ENCODE measurements at regions not wholly inside any gene's neighbourhood (a gene's known extent, or its start where the extent isn't known, plus 50 kb on each side); places are given as distances from the start of the nearest gene placed in this dataset.

DNA sequence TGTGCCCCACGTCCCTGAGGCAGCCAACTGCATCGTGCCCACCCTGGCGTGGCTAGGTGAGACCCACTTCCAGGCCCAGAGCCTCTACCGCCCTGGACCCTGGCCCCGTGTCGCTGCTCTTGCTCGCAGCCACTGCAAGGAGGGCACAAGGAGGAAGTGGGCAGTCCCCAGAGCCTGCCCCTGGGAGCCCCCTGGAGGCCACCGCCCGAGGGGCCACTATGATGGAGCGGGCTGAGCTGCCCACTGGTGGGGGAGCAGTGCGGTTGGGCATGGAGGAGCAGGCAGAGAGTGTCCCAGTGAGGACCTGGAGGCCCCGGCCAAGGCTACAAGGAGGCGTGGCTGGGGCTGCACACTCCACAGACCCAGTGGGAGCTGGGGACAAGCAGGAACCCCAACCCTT is 323.6 kb downstream of the PCNX1 start:
- no peak for DNase-seq (ENCODE audit: low spot score)
- TF ChIP-seq, protein P1, sequence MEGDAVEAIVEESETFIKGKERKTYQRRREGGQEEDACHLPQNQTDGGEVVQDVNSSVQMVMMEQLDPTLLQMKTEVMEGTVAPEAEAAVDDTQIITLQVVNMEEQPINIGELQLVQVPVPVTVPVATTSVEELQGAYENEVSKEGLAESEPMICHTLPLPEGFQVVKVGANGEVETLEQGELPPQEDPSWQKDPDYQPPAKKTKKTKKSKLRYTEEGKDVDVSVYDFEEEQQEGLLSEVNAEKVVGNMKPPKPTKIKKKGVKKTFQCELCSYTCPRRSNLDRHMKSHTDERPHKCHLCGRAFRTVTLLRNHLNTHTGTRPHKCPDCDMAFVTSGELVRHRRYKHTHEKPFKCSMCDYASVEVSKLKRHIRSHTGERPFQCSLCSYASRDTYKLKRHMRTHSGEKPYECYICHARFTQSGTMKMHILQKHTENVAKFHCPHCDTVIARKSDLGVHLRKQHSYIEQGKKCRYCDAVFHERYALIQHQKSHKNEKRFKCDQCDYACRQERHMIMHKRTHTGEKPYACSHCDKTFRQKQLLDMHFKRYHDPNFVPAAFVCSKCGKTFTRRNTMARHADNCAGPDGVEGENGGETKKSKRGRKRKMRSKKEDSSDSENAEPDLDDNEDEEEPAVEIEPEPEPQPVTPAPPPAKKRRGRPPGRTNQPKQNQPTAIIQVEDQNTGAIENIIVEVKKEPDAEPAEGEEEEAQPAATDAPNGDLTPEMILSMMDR (IDR thresholded peaks at IDR 0.05) = no peak
- no peak overlapping the region for H3K4me3 Mint-ChIP-seq (ENCODE audit: unreplicated experiment)
- peaks cover 8% of the 10 kb centered on the region for H3K27me3 Mint-ChIP-seq (ENCODE audit: low read depth)
- no peaks in the 10 kb centered on the region for H3K4me1 Mint-ChIP-seq (ENCODE audit: low read depth)
- H3K9me3 Mint-ChIP-seq (ENCODE audit: low read depth) = no peaks in the 10 kb centered on the region
- no peak overlapping the region for H3K27ac Mint-ChIP-seq (ENCODE audit: unreplicated experiment)
- H3K36me3 Mint-ChIP-seq (ENCODE audit: low read depth) = no peaks in the 10 kb centered on the region

DNA sequence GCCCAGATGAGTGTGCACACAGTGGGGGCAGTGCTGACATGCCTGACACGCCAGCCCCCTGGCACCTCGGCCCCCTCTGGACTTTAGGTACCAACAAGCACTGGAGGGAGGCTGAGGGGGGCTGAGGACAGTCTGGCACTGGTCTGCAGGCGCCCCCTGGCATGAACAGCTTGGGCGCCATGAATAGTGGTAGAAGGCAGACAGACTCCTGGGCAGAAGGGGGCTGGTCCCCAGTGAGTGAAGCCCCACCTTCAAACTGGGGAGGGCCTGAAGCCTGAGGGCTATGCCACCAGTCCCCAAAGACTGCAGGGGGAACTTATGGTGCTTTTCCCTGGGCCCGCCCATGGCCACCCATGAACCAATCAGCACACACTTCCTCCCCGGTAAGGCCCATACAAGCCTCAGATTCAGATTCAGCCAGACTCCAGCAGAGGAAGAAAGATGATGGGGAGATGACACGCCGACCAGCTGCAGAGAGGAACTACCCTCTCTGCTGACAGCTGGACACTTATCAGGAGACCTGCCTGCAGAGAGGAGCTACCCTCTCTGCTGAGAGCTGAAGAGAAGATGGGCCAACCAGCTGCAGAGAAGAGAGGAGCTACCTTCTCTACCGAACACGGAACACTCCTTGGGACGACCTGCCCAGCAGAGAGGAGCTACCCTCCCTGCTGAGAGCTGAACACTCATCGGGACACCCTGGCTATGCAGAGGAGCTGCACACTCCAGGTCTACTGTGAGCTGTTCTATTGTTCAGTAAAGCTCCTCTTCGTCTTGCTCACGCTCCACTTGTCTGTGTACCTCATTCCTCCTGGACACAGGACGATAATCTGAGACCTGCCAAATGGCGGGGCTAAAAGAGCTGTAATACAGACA is 324.5 kb downstream of the PCNX1 start:
- H3K4me1 Mint-ChIP-seq (ENCODE audit: low read depth) = no peaks in the 10 kb centered on the region
- peaks cover 8% of the 10 kb centered on the region for H3K27me3 Mint-ChIP-seq (ENCODE audit: low read depth)
- no peak overlapping the region for H3K27ac Mint-ChIP-seq (ENCODE audit: unreplicated experiment)

DNA sequence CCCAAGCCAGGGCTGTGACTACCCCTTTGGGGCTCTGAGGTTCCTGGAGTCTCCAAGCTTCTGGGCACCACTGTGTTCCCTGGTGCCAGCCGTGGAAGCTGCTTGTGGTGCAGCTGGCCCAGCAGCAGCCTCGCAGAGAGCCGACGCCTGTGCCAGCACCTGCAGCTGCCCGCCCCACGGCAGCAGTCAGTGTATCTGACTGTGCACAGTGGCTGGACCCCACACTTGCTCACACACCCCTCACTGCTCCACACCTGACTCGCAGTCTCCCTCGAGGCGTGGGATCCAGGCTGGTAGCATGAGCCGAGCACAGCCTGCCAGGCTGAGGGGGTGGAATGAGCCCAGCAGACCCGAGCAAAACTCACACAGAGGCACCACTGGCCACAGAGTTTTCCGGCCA is 325.2 kb downstream of the PCNX1 start:
- DNase-seq (ENCODE audit: low spot score) = no peak
- TF ChIP-seq, protein P1 (IDR thresholded peaks at IDR 0.05) = no peak
- H3K4me3 Mint-ChIP-seq (ENCODE audit: unreplicated experiment) = no peak overlapping the region
- H3K4me1 Mint-ChIP-seq (ENCODE audit: low read depth) = no peaks in the 10 kb centered on the region
- H3K27ac Mint-ChIP-seq (ENCODE audit: unreplicated experiment) = no peak overlapping the region
- H3K9me3 Mint-ChIP-seq (ENCODE audit: low read depth) = no peaks in the 10 kb centered on the region
- H3K36me3 Mint-ChIP-seq (ENCODE audit: low read depth) = no peaks in the 10 kb centered on the region
- H3K27me3 Mint-ChIP-seq (ENCODE audit: low read depth) = peaks cover 8% of the 10 kb centered on the region

More for the DNA sequence above, 324.5 kb downstream of the PCNX1 start:
- Mint-ChIP-seq H3K36me3 (ENCODE audit: low read depth) (no peaks in the 10 kb centered on the region), H3K9me3 (ENCODE audit: low read depth) (no peaks in the 10 kb centered on the region), H3K4me3 (ENCODE audit: unreplicated experiment) (no peak overlapping the region)
- DNase-seq (ENCODE audit: low spot score) = no peak
- TF ChIP-seq, protein P1 (IDR thresholded peaks at IDR 0.05) = no peak

DNA sequence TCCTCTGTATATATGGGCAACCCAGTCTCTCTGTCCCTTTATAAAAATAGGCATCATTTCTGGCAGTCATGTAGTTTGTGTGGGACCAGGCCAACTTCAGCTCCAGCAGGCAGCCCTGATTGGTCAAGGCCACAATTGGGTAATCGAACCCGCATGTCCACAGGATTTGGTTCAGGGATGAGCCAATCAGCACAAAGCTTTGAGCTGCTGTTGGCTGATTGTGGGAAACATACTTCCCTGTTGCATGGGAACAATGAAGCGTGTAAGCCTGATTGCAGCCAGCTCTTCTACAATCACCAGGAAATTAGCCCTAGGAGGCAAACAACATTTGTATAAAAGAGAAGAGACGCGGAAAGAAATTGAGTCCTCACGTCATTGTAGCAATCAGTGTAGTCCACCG is 328.6 kb downstream of the PCNX1 start:
- DNase-seq (ENCODE audit: low spot score) = no peak
- H3K9me3 Mint-ChIP-seq (ENCODE audit: low read depth) = no peaks in the 10 kb centered on the region
- TF ChIP-seq, protein P1 (IDR thresholded peaks at IDR 0.05) = no peak
- no peaks in the 10 kb centered on the region for H3K4me1 Mint-ChIP-seq (ENCODE audit: low read depth)
- no peak overlapping the region for H3K27ac Mint-ChIP-seq (ENCODE audit: unreplicated experiment)
- peaks cover 8% of the 10 kb centered on the region for H3K27me3 Mint-ChIP-seq (ENCODE audit: low read depth)
- H3K4me3 Mint-ChIP-seq (ENCODE audit: unreplicated experiment) = no peak overlapping the region
- H3K36me3 Mint-ChIP-seq (ENCODE audit: low read depth) = no peaks in the 10 kb centered on the region

DNA sequence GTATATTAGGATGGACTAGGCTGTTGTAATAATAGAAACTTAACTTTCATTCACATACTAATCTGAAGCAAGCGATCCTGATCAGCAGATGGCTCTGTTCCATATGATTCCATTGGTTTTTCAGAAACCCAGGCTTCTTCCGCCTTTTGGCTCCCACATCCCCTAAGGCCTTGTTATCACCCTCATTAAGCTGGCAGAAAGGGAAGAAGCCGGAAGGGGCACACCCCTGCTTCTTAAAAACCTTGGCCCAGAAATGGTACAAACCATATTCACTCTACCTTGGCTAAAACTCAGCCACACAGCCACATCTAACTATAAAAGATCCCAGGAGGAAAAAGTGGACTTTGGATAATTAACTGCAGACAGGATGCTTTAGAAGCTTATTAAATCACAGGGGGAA is 329.2 kb downstream of the PCNX1 start:
- no peaks in the 10 kb centered on the region for H3K4me1 Mint-ChIP-seq (ENCODE audit: low read depth)
- H3K4me3 Mint-ChIP-seq (ENCODE audit: unreplicated experiment) = no peak overlapping the region
- no peaks in the 10 kb centered on the region for H3K36me3 Mint-ChIP-seq (ENCODE audit: low read depth)
- no peak for DNase-seq (ENCODE audit: low spot score)
- no peak overlapping the region for H3K27ac Mint-ChIP-seq (ENCODE audit: unreplicated experiment)
- TF ChIP-seq, protein P1 (IDR thresholded peaks at IDR 0.05) = no peak
- peaks cover 8% of the 10 kb centered on the region for H3K27me3 Mint-ChIP-seq (ENCODE audit: low read depth)
- H3K9me3 Mint-ChIP-seq (ENCODE audit: low read depth) = no peaks in the 10 kb centered on the region
